B cell (primary cell): ENCODE measurements at regions not wholly inside any gene's neighbourhood (a gene's known extent, or its start where the extent isn't known, plus 50 kb on each side); places are given as distances from the start of the nearest gene placed in this dataset.

ENCODE experiments used
- ATAC-seq: fragments of 200-7000 bp; cut with Tn5 transposase; one replicate; pipeline ENCODE4 v1.10.0; 2021; ENCODE audit warnings: low read depth, mild to moderate bottlenecking, moderate number of reproducible peaks, moderate library complexity
- CTCF ChIA-PET: fragments of 350-600 bp; sonication (Branson Sonifier 250); formaldehyde crosslinking; loops from one replicate; lab custom pipeline; 2021; ENCODE audit warnings: antibody characterized with exemption, inconsistent platforms; lab: Charles Lee
- POLR2A ChIA-PET: fragments of 350-600 bp; sonication (Branson Sonifier 250); formaldehyde crosslinking; loops from one replicate; lab custom pipeline; 2021; ENCODE audit warnings: antibody characterized with exemption; lab: Charles Lee
- DNase-seq: peaks from one replicate; pipeline ENCODE4 v3.0.0; 2013
- H2AFZ ChIP-seq: 2 replicates; pipeline ENCODE4 v1.6.1; 2012; ENCODE audit warnings: mild to moderate bottlenecking, low read depth, low read length; ENCODE audit not compliant: insufficient read depth, poor library complexity, severe bottlenecking
- H3K27ac ChIP-seq, 2 donors: 1 replicate in 1 of 2; 2 replicates in 1 of 2; pipeline ENCODE4 v1.5.1; 2012 to 2013; ENCODE audit warnings: low read length in 2 of 2, mild to moderate bottlenecking in 2 of 2, moderate library complexity in 1 of 2
- H3K27me3 ChIP-seq, 4 experiments: fragments of 200-600 bp in 1 of 4; sonication (generic) in 1 of 4; replicated peaks in 1 of 4; 1 replicate in 2 of 4; 2 replicates in 2 of 4; pipeline versions ENCODE4 v1.6.1 to v1.7.0; 2013 to 2016; ENCODE audit warnings: low read length in 3 of 4, mild to moderate bottlenecking in 2 of 4, mixed read lengths in 1 of 4, moderate library complexity in 1 of 4; ENCODE audit not compliant: insufficient read depth in 4 of 4, control insufficient read depth in 3 of 4; ENCODE audit errors: control extremely low read depth in 1 of 4
- H3K36me3 ChIP-seq, 2 experiments: replicated peaks in 1 of 2; 1 replicate in 1 of 2; 2 replicates in 1 of 2; pipeline versions ENCODE4 v1.6.1 to v1.7.1; 2013; ENCODE audit warnings: low read length in 1 of 2; ENCODE audit not compliant: insufficient read depth in 2 of 2, control insufficient read depth in 1 of 2; ENCODE audit errors: control extremely low read depth in 1 of 2, extremely low read depth in 1 of 2
- H3K4me1 ChIP-seq, 2 donors: fragments of 200-600 bp in 1 of 2; sonication (generic) in 1 of 2; 1 replicate in 1 of 2; 2 replicates in 1 of 2; pipeline versions ENCODE4 v1.5.1 to v1.6.1; 2013 to 2017; ENCODE audit warnings: low read length in 2 of 2; ENCODE audit not compliant: control insufficient read depth in 2 of 2, insufficient read depth in 2 of 2
- H3K4me2 ChIP-seq: replicated peaks from 2 replicates; pipeline ENCODE3; 2012; ENCODE audit warnings: mild to moderate bottlenecking, low read depth, low read length; ENCODE audit not compliant: poor library complexity, severe bottlenecking
- H3K4me3 ChIP-seq, 5 experiments: fragments of 200-600 bp in 1 of 5; sonication (generic) in 1 of 5; 1 replicate in 3 of 5; 2 replicates in 2 of 5; pipeline versions ENCODE4 v1.5.1 to v1.7.0; 2011 to 2016; ENCODE audit warnings: low read length in 4 of 5, mild to moderate bottlenecking in 4 of 5, low read depth in 2 of 5, control low read depth in 1 of 5, moderate library complexity in 1 of 5; ENCODE audit not compliant: insufficient read depth in 1 of 5; ENCODE audit errors: control extremely low read depth in 1 of 5, extremely low read depth in 1 of 5
- H3K79me2 ChIP-seq: fragments of 200-600 bp; sonication (generic); one replicate; pipeline ENCODE4 v1.6.0; 2016; ENCODE audit warnings: low read length; ENCODE audit not compliant: control insufficient read depth, insufficient read depth
- H3K9ac ChIP-seq: fragments of 200-600 bp; sonication (generic); 2 replicates; pipeline ENCODE4 v1.6.1; 2017; ENCODE audit warnings: mild to moderate bottlenecking, low read length, moderate library complexity
- H3K9me3 ChIP-seq, 3 donors: one replicate each; pipeline versions ENCODE4 v1.6.1 to v1.7.1; 2013; ENCODE audit warnings: low read length in 2 of 3; ENCODE audit not compliant: control insufficient read depth in 2 of 3, insufficient read depth in 1 of 3; ENCODE audit errors: control extremely low read depth in 1 of 3
- H4K20me1 ChIP-seq: 2 replicates; pipeline ENCODE4 v1.6.0; 2012; ENCODE audit warnings: mild to moderate bottlenecking, low read length; ENCODE audit not compliant: insufficient read depth, control insufficient read depth, poor library complexity, severe bottlenecking
- H3K27ac Mint-ChIP-seq: one replicate; pipeline ENCODE4 v1.8.0; 2021; ENCODE audit warnings: mixed read lengths
- H3K27me3 Mint-ChIP-seq: one replicate; pipeline ENCODE4 v1.8.0; 2021; ENCODE audit warnings: mixed read lengths
- H3K4me1 Mint-ChIP-seq: one replicate; pipeline ENCODE4 v1.8.0; 2021; ENCODE audit warnings: mixed read lengths
- H3K4me3 Mint-ChIP-seq: one replicate; pipeline ENCODE4 v1.8.0; 2021; ENCODE audit warnings: mixed read lengths
- H3K9me3 Mint-ChIP-seq: one replicate; pipeline ENCODE4 v1.8.0; 2022; ENCODE audit warnings: mixed read lengths; ENCODE audit not compliant: insufficient read depth
- EZH2 ChIP-seq: IDR thresholded peaks from 2 replicates; pipeline ENCODE4 v1.6.1; 2012; ENCODE audit warnings: borderline replicate concordance, low read depth, mild to moderate bottlenecking, moderate library complexity, low read length; ENCODE audit not compliant: insufficient read depth, poor library complexity, severe bottlenecking
- WGBS: methylation state at CpG from one replicate; pipeline ENCODE4 v1.1.5; 2013; ENCODE audit warnings: missing lambda C conversion rate; ENCODE audit not compliant: insufficient coverage; 5-methylcytosine and 5-hydroxymethylcytosine counted together
- intact Hi-C: fragments of 100-400 bp; cut with micrococcal nuclease; formaldehyde crosslinking; loops from one replicate; pipeline ENCODE4 v1.10.0; 2022
- TF ChIP-seq, protein P1 (sequence below): fragments of 200-600 bp; IDR thresholded peaks from one replicate; pipeline ENCODE4 v1.8.0; 2022; ENCODE audit warnings: antibody characterized with exemption, mild to moderate bottlenecking

GRCh38 chr17:52709724-52710123, 551.2 kb upstream of the CA10 start:
- POLR2A ChIA-PET, result no interaction called here
- CTCF ChIA-PET, result no interaction called here
- ATAC-seq, result no peak

DNA sequence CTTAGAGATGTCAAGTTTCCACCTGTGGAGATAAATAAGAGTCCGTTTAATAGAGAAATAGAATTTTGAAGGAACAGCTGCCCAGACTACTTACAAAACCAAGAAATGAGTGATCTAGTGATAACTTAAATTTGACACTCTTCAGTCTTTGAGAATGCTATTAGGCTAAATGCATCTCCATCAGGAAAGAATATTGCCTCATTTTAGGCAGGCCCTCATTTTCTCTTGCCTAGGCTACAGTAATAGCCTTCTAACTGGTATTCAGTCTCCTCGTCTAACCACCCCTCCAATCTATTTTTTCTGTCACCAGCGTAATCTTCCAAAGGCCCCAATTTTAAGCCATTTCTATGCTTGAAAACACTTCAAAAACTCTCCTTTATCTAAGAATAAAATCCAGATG, 537.8 kb upstream of the CA10 start:
- Mint-ChIP-seq H3K4me3 (no peak overlapping the region), H3K4me1 (no peaks in the 10 kb centered on the region), H3K27ac (no peak overlapping the region), H3K9me3 (peaks cover 2% of the 10 kb centered on the region), H3K27me3 (no peaks in the 10 kb centered on the region)
- Histone ChIP-seq H3K27me3 (no peaks in the 10 kb centered on the region), H3K9me3 (no peaks in the 10 kb centered on the region), H3K4me3 (no peak overlapping the region), H3K27ac (no peak overlapping the region), H3K4me1 (no peaks in the 10 kb centered on the region), H3K36me3 (no peaks in the 10 kb centered on the region), H3K9ac (no peak overlapping the region), H3K79me2 (no peaks in the 10 kb centered on the region), H2AFZ (no peak overlapping the region), H4K20me1 (no peaks in the 10 kb centered on the region), H3K4me2 (no peak overlapping the region)
- ATAC-seq (no peak), DNase-seq (no peak)
- intact Hi-C loops, result no loop called here
- TF ChIP-seq EZH2, result no peak
- TF ChIP-seq, protein P1, sequence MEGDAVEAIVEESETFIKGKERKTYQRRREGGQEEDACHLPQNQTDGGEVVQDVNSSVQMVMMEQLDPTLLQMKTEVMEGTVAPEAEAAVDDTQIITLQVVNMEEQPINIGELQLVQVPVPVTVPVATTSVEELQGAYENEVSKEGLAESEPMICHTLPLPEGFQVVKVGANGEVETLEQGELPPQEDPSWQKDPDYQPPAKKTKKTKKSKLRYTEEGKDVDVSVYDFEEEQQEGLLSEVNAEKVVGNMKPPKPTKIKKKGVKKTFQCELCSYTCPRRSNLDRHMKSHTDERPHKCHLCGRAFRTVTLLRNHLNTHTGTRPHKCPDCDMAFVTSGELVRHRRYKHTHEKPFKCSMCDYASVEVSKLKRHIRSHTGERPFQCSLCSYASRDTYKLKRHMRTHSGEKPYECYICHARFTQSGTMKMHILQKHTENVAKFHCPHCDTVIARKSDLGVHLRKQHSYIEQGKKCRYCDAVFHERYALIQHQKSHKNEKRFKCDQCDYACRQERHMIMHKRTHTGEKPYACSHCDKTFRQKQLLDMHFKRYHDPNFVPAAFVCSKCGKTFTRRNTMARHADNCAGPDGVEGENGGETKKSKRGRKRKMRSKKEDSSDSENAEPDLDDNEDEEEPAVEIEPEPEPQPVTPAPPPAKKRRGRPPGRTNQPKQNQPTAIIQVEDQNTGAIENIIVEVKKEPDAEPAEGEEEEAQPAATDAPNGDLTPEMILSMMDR, result no peak
- WGBS, result 92% methylated on average over 2 of the region's 3 CpGs
- ChIA-PET CTCF (no interaction called here), POLR2A (no interaction called here)

More at GRCh38 chr17:52709724-52710123, 551.2 kb upstream of the CA10 start:
- Mint-ChIP-seq H3K4me1 (no peaks in the 10 kb centered on the region), H3K4me3 (no peak overlapping the region), H3K27ac (no peak overlapping the region), H3K27me3 (no peaks in the 10 kb centered on the region), H3K9me3 (no peaks in the 10 kb centered on the region)
- WGBS, result 86% methylated on average over 3 of the region's 3 CpGs
- Histone ChIP-seq H3K36me3 (no peaks in the 10 kb centered on the region), H3K4me2 (no peak overlapping the region), H3K79me2 (no peaks in the 10 kb centered on the region), H4K20me1 (no peaks in the 10 kb centered on the region), H3K4me3 (no peak overlapping the region), H3K4me1 (no peaks in the 10 kb centered on the region), H2AFZ (no peak overlapping the region), H3K27me3 (no peaks in the 10 kb centered on the region), H3K9ac (no peak overlapping the region), H3K27ac (no peak overlapping the region), H3K9me3 (peaks cover 0 to 12% (median 0%) of the 10 kb centered on the region in 3 donors)
- DNase-seq, result no peak
- intact Hi-C loops, result no loop called here
- TF ChIP-seq EZH2, result no peak
- TF ChIP-seq, protein P1, result no peak
